ENCODE measurements at regions not wholly inside any gene's neighbourhood (a gene's known extent, or its start where the extent isn't known, plus 50 kb on each side); places are given as distances from the start of the nearest gene placed in this dataset.
A peak's percentile ranks its signal among the peaks of the same experiment; 100 is the strongest.
"Not testable (repeated sequence)": the region's sequence is repeated elsewhere in the genome, so short reads cannot be mapped to it uniquely, and the experiment has no call there.

- no peak for DNase-seq
Measured at GRCh38 chr1:239951511-239952140, 140.1 kb upstream of the FMN2 start.

GRCh38 chr1:239952348-239953308, 139.1 kb upstream of the FMN2 start:
- no peak for DNase-seq

DNA sequence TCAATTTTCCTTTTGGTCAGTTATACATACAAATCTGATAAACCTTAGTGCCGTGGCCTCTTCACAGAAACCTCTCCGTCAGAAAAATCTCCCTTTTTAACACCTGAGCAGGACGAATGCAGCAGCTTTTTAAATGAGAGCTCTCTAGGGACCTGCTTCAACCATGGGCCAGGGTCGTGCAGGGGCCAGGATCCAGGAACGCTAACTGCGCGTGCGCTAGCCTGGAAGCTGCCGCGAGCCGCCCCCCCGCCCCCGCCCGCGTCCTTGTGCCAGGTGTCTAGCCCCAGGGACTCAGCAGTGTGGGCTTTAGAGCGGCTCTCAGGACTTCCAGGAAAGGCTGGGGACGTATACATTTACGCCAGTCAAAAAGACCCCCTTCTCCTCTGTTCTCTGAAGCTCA, 136.8 kb upstream of the FMN2 start:
- DNase-seq = no peak

- no peak for DNase-seq
Measured at GRCh38 chr1:239955431-239955830, 136.3 kb upstream of the FMN2 start.

- DNase-seq = no peak
Measured at GRCh38 chr1:239956263-239956662, 135.4 kb upstream of the FMN2 start.

DNA sequence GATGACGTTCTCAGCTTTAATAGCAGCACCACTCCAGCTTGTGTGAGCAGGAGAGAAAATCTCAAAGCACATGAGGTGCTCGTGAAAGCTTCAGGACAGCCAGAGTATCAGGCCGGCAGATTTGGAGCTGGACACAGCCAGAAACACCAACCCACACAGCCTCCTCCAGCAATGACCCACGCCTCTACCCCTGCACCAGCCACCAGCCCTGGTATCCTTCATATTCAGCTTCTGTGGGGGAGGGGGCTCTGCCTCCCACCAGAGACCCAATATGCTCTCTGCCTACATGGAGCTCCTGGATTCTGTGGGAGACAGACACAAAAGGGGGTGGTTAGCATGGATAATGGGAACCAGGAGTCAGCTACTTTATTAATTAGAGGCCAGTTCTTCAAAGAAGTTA, 133.6 kb upstream of the FMN2 start:
- DNase-seq = no peak

GRCh38 chr1:239960366-239960765, 131.3 kb upstream of the FMN2 start:
- no peak for DNase-seq

DNA sequence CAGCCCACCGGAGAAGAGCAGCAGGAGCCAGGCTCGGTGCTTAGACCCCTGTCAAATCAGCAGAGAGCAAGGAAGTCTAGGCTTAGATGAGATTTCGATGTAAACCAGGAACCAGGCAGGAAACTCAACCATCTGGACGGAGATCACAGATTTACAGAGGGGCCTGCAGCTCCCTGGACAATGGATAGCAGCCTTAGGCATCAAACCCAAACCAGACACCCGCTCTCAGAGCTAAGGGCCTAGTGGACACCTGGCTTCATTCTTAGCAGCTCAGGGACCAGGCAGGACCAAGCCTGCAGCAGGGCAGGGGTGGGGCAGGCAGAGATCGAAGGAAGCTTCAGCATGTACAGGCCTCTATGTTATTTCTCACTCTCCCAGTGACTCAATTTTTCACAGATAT, 127.8 kb upstream of the FMN2 start:
- no peak for DNase-seq

DNA sequence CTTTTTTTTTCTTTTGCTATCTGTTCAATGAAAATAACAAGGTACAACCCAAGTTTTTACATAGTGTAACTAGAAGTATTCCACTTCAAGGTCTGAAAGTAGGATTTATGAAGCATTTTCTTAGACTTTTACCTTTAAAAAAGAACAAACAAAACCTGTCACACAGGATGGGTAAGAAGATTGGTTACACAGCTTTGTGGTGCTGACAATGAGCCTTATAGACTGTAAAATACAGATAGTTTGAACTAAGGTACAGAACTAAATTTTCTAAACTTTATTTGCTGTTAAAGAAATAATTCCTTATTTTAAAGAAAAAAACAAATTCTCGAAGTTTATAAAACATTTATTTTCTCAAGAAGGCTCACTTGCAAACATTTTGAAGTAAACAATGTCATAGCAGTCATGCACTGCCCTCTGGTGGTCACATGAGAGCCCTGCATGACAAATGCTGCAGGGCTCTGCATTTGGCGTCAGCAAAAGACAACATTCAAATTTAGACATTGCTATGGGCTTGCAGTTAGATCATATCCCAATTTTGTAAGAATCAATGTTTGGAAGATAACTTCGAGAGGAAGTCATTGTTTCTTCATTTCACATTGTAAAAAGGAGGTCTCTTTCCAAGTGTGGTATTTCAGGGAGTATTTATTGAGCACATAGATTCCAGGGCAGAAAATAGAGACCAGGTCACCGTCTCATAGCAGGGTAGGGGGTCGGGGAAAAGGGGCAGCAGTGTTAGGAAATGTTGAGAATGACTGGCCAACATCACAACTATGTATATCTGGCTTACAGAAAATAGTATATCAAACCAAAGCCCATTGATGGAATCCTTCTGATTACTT, 115.3 kb upstream of the FMN2 start:
- DNase-seq = peak; percentile 79

- DNase-seq = no peak
Measured at GRCh38 chr1:239977416-239977815, 114.3 kb upstream of the FMN2 start.

DNA sequence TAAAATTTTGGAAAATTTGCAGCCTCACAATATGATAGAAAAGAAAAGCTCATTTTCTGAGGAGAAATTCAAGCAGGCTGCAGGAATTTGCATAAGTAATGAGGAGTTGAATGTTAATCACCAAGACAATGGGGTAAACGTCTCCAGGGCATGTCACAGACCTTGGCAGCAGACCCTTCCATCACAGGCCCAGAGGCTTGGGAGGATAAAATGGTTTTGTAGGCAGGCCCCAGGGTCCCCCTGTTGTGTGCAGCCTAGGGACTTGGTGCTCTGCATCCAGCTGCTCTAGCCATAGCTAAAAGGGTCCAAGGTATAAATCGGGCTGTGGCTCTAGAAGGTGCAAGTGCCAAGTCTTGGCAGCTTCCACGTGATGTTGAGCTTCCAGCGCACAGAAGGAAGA, 112.2 kb upstream of the FMN2 start:
- no peak for DNase-seq

- DNase-seq = no peak
Measured at GRCh38 chr1:239982762-239983161, 108.9 kb upstream of the FMN2 start.

DNA sequence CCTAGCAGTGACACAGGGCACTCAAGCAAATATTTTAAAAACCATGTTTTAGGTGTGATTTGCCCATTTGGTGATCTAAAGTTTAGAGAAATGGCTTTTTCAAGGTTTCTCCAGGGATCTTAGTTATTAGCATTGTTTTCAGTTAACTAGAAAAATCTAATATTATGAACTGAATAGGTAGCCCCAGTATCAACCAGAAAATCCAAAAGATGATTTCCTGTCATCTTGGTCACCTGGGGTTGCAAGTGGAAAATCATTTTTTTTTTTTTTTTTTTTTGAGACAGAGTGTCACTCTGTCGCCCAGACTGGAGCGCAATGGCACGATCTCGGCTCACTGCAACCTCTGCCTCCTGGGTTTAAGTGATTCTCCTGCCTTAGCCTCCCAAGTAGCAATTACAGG, 106.6 kb upstream of the FMN2 start:
- no peak for DNase-seq

GRCh38 chr1:239987103-239987745, 104.5 kb upstream of the FMN2 start:
- DNase-seq = no peak

DNA sequence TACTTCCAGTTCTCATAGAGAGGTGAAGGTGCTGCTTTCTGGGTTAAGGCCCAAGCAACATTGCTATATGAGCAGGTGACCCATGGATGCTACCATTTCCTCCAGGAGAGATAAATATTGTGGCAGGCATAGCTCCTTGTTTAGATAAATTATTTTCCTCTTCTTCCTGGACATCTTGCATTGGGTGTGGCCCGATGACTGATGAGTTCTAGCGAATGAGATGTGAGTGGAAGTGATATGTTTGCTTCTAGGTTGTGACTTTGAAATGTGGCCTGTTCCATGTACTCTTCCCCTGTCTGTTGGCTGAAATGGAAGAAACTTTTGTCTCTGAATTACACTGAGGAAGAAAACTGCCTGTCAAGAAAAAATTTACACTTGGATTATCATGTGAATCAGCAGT, 101.7 kb upstream of the FMN2 start:
- DNase-seq = no peak

DNA sequence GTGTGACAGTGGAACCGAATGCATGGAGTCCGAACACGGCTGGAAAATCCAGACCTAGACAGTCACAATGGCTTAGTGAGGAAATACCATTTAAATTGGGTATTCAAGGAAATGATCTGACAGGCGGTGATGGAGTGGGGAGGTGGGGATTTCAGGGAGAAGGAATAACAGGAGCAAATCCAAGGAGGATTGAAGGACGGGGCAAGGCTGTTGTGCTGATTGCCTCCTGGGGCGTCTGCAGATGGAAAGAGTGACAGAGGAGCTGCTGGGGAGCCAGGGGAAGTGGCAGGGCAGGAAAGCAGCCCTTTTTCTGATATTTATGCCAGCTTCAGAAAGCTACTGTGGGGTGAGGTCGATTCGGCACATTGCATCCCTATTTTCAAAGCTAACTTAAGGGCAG, 99.1 kb upstream of the FMN2 start:
- not testable (repeated sequence) for DNase-seq

- no peak for DNase-seq
Measured at GRCh38 chr1:239993366-239993765, 98.3 kb upstream of the FMN2 start.

DNA sequence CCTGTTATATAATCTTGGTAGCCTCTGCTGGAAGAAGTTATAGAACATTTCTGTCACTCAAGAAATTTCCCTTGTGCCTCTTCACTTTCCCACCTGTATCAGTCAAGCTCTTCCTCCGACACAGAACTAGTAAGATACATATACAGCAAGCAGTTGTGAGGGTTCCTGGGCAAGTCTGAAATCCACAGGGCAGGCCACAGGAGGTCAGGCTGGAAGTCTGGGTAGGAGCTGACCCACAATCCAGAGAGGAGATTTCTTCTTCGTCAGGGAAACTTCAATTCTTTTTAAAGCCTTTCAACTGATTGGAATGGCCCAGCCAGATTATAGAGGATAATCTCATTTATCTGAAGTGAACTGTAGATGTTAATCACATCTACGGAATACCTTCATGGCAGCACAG, 96.4 kb upstream of the FMN2 start:
- DNase-seq = no peak

DNA sequence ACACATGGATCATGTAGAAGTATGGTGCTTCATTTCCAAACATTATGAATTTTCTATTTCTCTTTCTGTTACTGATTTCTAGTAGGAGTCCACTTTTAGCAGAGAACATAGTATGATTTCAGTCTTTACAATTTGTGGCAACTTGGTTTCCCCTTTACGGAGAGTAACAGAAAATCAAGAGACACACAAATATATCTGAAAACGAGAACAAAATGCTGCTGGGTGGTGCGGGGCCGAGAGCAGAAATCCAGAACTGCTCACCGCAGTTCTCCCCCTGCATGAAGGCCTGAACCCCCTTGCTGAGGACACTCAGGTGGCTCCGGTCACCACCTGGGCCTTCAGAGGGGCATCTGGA, 94.5 kb upstream of the FMN2 start:
- no peak for DNase-seq

DNA sequence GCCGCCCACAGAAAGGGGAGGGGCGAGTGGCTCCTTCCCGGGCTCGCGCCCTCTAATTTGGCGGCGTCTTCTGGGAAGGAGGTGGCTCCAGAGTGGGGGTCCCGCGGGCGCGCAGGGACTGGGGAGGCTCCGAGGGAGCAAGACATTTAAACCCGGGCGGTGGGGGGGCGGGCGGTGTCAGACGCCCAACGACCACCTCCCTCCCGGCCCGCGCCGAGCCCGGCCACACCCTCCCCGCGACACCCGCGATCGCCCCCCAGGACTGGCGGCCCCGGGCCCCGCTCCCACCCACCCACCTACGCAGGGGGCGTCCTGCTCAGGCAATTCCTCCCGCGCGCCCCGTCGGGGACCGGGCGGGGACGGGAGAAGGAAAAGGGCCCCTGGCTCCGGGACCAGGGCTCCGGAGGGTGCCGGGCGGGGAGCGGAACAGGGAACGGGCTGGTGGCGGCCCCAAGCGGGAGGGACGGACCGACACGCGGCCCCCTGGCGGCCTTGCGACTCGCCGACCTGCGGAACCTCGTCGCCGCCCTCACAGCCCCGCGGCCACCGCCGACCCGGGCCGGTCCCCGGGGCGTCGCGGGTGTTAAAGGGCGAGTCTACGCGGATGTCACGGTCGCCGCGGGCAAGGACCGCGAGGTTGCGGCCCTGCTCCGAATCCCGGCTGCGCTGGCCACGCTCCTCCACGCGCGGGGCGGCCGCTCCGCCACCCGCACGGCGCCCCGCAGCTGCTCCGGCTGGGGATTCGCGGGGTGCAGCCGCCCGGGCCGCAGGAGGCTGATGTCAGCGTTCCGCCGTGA, 94.0 kb upstream of the FMN2 start:
- no peak for DNase-seq

DNA sequence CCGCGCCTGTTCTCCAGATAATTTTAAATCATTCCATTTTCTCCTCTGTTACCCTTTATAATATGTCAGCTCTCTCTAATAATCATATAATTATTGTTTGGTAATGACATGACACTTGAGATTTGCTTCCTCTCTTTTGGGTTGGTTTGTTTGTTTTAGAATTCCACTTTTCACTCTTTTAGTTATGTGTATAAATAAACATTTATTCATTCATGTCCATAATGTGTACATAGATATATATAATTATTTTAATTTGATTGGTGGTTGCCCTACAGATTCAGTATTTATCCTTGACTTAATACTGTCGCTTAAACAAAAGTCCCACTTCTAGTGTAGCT, 93.4 kb upstream of the FMN2 start:
- no peak for DNase-seq

GRCh38 chr1:239999170-239999569, 92.5 kb upstream of the FMN2 start:
- DNase-seq = no peak

Measured in activated effector memory CD4-positive, alpha-beta T cell treated with anti-CD3 and anti-CD28 coated beads, Interleukin-2, amount 50 U/mL, for 16 hours (primary cell).